Liver (tissue), 3 donors: ENCODE measurements at regions not wholly inside any gene's neighbourhood (a gene's known extent, or its start where the extent isn't known, plus 50 kb on each side); places are given as distances from the start of the nearest gene placed in this dataset.
"Not testable (repeated sequence)": the region's sequence is repeated elsewhere in the genome, so short reads cannot be mapped to it uniquely, and the experiment has no call there.

ENCODE experiments used
- FOXA1 ChIP-seq: IDR thresholded peaks from 2 replicates; pipeline ENCODE4 v1.6.1; 2016; ENCODE audit warnings: antibody characterized with exemption
- GABPA ChIP-seq, 2 donors: IDR thresholded peaks in 1 of 2; conservative IDR thresholded peaks in 1 of 2; 2 replicates each; pipeline ENCODE4 v1.6.1; 2016; ENCODE audit warnings: antibody characterized with exemption in 2 of 2, mild to moderate bottlenecking in 1 of 2, moderate library complexity in 1 of 2
- NR2F2 ChIP-seq: IDR thresholded peaks from 2 replicates; pipeline ENCODE4 v1.6.1; 2016; ENCODE audit warnings: antibody characterized with exemption
- RAD21 ChIP-seq, 2 donors: IDR thresholded peaks; 2 replicates each; pipeline ENCODE4 v1.6.1; 2016; ENCODE audit warnings: antibody characterized with exemption in 2 of 2, mild to moderate bottlenecking in 2 of 2
- TAF1 ChIP-seq: conservative IDR thresholded peaks from 2 replicates; pipeline ENCODE4 v1.6.1; 2016; ENCODE audit warnings: antibody characterized with exemption, mild to moderate bottlenecking
- YY1 ChIP-seq: IDR thresholded peaks from 2 replicates; pipeline ENCODE4 v1.6.1; 2016; ENCODE audit warnings: antibody characterized with exemption, mild to moderate bottlenecking
- TF ChIP-seq, protein P1 (sequence below): fragments of 150-350 bp; IDR thresholded peaks from 2 replicates; pipeline ENCODE4 v1.5.1; 2017; ENCODE audit warnings: improper control_type of control experiment, low read depth, low read length; ENCODE audit not compliant: missing input control
- TF ChIP-seq, protein P2 (sequence below): IDR thresholded peaks from 2 replicates; pipeline ENCODE4 v1.6.1; 2016; ENCODE audit warnings: antibody characterized with exemption, mild to moderate bottlenecking
- TF ChIP-seq, protein P3 (sequence below): IDR thresholded peaks from 2 replicates; pipeline ENCODE4 v1.6.1; 2016; ENCODE audit warnings: antibody characterized with exemption
- donor health status: healthy.
- donor health status: healthy.

DNA sequence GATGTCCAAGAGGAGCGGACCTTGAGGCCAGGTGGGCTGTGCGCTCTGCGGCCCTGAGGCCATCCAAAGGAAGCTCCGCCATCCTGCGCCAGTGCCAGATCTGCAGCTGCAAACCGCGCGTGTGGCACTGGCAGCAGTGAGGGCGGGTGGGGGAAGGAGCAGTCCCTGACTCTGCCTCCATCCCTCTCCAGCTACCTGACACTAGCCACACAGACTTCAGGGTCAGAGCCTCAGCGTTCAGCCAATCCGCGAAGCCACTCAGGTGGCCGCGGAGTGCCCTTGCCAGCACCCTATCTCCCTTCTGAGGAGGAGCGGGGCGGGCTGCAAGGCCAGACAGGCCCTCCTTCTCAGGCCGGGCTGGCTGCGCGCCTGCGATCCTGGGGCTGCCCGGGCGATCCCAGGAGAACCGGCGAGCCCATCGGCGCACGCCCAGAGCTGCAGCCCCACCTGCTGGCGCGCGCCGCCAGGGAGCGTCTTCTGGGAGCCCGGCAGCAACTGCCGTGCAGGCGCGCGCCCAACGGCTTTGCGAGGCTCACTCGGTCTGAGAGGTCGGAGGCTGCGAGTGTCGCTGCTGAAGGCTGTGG is 867.2 kb downstream of the SPATA31A1 start:
- TF ChIP-seq, protein P1, sequence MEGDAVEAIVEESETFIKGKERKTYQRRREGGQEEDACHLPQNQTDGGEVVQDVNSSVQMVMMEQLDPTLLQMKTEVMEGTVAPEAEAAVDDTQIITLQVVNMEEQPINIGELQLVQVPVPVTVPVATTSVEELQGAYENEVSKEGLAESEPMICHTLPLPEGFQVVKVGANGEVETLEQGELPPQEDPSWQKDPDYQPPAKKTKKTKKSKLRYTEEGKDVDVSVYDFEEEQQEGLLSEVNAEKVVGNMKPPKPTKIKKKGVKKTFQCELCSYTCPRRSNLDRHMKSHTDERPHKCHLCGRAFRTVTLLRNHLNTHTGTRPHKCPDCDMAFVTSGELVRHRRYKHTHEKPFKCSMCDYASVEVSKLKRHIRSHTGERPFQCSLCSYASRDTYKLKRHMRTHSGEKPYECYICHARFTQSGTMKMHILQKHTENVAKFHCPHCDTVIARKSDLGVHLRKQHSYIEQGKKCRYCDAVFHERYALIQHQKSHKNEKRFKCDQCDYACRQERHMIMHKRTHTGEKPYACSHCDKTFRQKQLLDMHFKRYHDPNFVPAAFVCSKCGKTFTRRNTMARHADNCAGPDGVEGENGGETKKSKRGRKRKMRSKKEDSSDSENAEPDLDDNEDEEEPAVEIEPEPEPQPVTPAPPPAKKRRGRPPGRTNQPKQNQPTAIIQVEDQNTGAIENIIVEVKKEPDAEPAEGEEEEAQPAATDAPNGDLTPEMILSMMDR, result not testable (repeated sequence)
- TF ChIP-seq NR2F2; GABPA (IDR thresholded peaks at IDR 0.05 in 1 of 2, conservative IDR thresholded peaks at IDR 0.05 in 1 of 2); RAD21 (IDR thresholded peaks at IDR 0.05); FOXA1; TAF1; YY1: not testable (repeated sequence)
- TF ChIP-seq, protein P2, sequence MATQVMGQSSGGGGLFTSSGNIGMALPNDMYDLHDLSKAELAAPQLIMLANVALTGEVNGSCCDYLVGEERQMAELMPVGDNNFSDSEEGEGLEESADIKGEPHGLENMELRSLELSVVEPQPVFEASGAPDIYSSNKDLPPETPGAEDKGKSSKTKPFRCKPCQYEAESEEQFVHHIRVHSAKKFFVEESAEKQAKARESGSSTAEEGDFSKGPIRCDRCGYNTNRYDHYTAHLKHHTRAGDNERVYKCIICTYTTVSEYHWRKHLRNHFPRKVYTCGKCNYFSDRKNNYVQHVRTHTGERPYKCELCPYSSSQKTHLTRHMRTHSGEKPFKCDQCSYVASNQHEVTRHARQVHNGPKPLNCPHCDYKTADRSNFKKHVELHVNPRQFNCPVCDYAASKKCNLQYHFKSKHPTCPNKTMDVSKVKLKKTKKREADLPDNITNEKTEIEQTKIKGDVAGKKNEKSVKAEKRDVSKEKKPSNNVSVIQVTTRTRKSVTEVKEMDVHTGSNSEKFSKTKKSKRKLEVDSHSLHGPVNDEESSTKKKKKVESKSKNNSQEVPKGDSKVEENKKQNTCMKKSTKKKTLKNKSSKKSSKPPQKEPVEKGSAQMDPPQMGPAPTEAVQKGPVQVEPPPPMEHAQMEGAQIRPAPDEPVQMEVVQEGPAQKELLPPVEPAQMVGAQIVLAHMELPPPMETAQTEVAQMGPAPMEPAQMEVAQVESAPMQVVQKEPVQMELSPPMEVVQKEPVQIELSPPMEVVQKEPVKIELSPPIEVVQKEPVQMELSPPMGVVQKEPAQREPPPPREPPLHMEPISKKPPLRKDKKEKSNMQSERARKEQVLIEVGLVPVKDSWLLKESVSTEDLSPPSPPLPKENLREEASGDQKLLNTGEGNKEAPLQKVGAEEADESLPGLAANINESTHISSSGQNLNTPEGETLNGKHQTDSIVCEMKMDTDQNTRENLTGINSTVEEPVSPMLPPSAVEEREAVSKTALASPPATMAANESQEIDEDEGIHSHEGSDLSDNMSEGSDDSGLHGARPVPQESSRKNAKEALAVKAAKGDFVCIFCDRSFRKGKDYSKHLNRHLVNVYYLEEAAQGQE, result not testable (repeated sequence)
- TF ChIP-seq, protein P3, sequence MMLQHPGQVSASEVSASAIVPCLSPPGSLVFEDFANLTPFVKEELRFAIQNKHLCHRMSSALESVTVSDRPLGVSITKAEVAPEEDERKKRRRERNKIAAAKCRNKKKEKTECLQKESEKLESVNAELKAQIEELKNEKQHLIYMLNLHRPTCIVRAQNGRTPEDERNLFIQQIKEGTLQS, result not testable (repeated sequence)
